Brain microvascular endothelial cell (primary cell): ENCODE measurements at regions not wholly inside any gene's neighbourhood (a gene's known extent, or its start where the extent isn't known, plus 50 kb on each side); places are given as distances from the start of the nearest gene placed in this dataset.

Source experiments
- DNase-seq: peaks from one replicate; pipeline ENCODE4 v3.0.0-alpha.2; 2020
- H3K27ac ChIP-seq: fragments of 250-450 bp; sonication (Bioruptor Pico); 2 replicates; pipeline ENCODE4 v1.5.1; 2020; ENCODE audit warnings: mild to moderate bottlenecking, moderate library complexity
- H3K27me3 ChIP-seq: fragments of 250-450 bp; sonication (Bioruptor Pico); replicated peaks from 2 replicates; pipeline ENCODE4 v1.5.1; 2020; ENCODE audit warnings: mild to moderate bottlenecking
- H3K36me3 ChIP-seq: fragments of 250-450 bp; sonication (Bioruptor Pico); replicated peaks from 2 replicates; pipeline ENCODE4 v1.5.1; 2020; ENCODE audit warnings: mild to moderate bottlenecking
- H3K4me3 ChIP-seq: 2 replicates; pipeline ENCODE4 v1.5.1; 2011; ENCODE audit warnings: low read depth, mild to moderate bottlenecking, control low read depth, low read length, moderate library complexity
- in situ Hi-C: cut with HindIII; loops from 2 replicates; pipeline ENCODE4 v1.10.0; 2017; ENCODE audit warnings: low sequenced_read_pairs, low pct_ligation_motif_present
- TF ChIP-seq, protein P1 (sequence below): IDR thresholded peaks from 2 replicates; pipeline ENCODE4 v1.5.1; 2011; ENCODE audit warnings: low read depth, mild to moderate bottlenecking, moderate library complexity, low read length, control low read depth, inconsistent platforms; ENCODE audit errors: missing control alignments

DNA sequence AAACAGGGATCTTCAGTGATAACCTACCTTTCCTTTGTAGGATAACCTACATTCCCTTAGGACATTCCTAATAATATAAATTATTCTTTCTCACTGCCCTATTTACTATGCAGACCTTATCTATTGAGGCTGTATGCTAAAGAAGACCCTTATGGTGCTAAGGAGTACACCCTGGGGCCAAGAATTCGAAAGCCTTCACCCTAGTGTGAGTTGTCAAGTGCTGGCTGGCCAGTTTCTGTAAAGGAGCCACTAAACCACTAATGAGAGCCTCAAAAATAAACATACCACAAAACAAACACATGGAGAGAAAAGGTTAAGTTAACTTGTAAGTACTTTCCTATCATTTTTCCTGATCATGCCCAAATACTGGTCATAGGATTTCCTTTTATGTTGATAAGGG lies 315.0 kb upstream of the CAMK1G start:
- TF ChIP-seq, protein P1, sequence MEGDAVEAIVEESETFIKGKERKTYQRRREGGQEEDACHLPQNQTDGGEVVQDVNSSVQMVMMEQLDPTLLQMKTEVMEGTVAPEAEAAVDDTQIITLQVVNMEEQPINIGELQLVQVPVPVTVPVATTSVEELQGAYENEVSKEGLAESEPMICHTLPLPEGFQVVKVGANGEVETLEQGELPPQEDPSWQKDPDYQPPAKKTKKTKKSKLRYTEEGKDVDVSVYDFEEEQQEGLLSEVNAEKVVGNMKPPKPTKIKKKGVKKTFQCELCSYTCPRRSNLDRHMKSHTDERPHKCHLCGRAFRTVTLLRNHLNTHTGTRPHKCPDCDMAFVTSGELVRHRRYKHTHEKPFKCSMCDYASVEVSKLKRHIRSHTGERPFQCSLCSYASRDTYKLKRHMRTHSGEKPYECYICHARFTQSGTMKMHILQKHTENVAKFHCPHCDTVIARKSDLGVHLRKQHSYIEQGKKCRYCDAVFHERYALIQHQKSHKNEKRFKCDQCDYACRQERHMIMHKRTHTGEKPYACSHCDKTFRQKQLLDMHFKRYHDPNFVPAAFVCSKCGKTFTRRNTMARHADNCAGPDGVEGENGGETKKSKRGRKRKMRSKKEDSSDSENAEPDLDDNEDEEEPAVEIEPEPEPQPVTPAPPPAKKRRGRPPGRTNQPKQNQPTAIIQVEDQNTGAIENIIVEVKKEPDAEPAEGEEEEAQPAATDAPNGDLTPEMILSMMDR = no peak
- in situ Hi-C loops = no loop called here
- H3K4me3 ChIP-seq = no peak overlapping the region
- no peak overlapping the region for H3K27ac ChIP-seq
- no peaks in the 10 kb centered on the region for H3K27me3 ChIP-seq
- H3K36me3 ChIP-seq = no peaks in the 10 kb centered on the region
- DNase-seq = no peak

GRCh38 chr1:209276321-209276720 lies 307.2 kb upstream of the CAMK1G start:
- Histone ChIP-seq H3K36me3 (no peaks in the 10 kb centered on the region), H3K4me3 (no peak overlapping the region), H3K27me3 (no peaks in the 10 kb centered on the region), H3K27ac (no peak overlapping the region)
- TF ChIP-seq, protein P1 = no peak
- DNase-seq = no peak
- in situ Hi-C loops = no loop called here

DNA sequence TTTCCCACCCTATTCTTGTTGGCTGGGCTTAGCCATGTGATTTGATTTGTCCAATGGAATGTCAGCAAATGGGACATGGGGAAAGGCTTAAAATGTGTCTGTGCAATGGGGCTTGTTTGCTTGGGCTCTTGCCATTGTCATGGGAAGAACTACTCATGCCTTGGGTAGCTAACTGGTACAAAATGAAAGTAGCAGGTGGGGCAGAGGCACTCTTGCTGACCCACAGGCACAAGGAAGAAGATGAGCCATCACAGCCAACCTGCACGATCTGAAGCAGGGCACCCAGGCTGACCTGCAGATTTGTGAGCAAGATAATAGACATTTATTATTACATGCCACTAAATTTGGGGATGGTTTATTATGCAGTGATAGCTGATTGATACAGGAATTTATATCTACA lies 305.9 kb upstream of the CAMK1G start:
- no peak overlapping the region for H3K27ac ChIP-seq
- no peak overlapping the region for H3K4me3 ChIP-seq
- TF ChIP-seq, protein P1 = no peak
- no peak for DNase-seq
- H3K36me3 ChIP-seq = no peaks in the 10 kb centered on the region
- in situ Hi-C loops = no loop called here
- H3K27me3 ChIP-seq = no peaks in the 10 kb centered on the region

DNA sequence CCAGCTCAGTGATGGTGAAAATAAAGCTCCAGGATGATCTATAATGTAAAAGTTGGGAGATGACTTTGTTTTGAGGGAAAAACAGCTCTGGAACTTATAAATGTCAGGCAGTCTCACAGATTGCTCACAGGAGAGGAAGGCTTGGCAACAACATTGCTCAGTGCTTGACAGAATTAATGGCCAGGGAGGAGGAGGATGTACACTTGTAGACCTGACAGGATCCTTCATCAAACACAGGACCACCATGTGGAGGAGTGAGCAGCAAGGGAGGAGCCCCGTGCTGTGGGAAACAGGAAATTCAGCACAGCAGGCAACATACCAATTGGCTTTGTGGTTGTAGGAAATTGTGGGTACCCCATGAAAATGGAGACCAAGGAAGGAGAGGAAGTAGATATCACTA lies 291.8 kb upstream of the CAMK1G start:
- no peak overlapping the region for H3K4me3 ChIP-seq
- H3K27me3 ChIP-seq = no peaks in the 10 kb centered on the region
- no peak for DNase-seq
- H3K27ac ChIP-seq = no peak overlapping the region
- TF ChIP-seq, protein P1 = no peak
- no peaks in the 10 kb centered on the region for H3K36me3 ChIP-seq
- in situ Hi-C loops = no loop called here

- Histone ChIP-seq H3K27ac (no peak overlapping the region), H3K36me3 (no peaks in the 10 kb centered on the region), H3K27me3 (no peaks in the 10 kb centered on the region), H3K4me3 (no peak overlapping the region)
- TF ChIP-seq, protein P1 = no peak
- in situ Hi-C loops = no loop called here
- DNase-seq = no peak
Measured at GRCh38 chr1:209302779-209303568, 280.5 kb upstream of the CAMK1G start.

GRCh38 chr1:209304166-209304565 lies 279.3 kb upstream of the CAMK1G start:
- no peak for DNase-seq
- Histone ChIP-seq H3K27me3 (no peaks in the 10 kb centered on the region), H3K4me3 (no peak overlapping the region), H3K36me3 (no peaks in the 10 kb centered on the region), H3K27ac (no peak overlapping the region)
- in situ Hi-C loops = no loop called here
- TF ChIP-seq, protein P1 = no peak
